ENCODE measurements at regions not wholly inside any gene's neighbourhood (a gene's known extent, or its start where the extent isn't known, plus 50 kb on each side); places are given as distances from the start of the nearest gene placed in this dataset.

DNA sequence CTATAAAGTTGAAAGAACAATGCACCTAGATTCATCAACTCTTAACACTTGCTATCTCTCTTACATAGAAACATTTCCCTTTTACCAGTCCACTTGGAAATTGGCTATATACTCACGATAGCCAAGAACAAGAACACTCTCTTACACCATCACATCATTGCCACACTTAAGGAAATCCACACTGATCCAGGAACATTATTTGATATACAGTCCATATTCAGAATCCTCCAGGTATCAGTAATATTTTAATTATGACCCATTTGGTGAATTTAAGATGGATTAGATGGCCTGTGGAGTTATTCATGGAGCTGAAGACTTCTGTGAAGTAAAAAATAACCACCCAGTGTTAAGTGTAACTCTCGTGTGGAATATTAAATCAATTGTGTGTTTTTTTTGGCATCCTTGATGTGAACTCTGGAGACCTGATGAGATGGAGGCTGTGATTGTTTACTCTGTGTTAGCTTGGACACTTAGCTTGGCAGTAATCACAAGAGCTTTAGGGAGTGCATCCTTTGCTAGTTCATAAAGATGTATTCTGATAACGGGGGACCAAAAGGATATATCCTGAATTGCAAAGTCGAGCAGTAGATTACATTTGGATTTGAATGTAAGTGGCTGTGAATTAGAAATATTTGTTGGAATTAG is 52.0 kb upstream of the ABL1 start:
- no peak for DNase-seq

DNA sequence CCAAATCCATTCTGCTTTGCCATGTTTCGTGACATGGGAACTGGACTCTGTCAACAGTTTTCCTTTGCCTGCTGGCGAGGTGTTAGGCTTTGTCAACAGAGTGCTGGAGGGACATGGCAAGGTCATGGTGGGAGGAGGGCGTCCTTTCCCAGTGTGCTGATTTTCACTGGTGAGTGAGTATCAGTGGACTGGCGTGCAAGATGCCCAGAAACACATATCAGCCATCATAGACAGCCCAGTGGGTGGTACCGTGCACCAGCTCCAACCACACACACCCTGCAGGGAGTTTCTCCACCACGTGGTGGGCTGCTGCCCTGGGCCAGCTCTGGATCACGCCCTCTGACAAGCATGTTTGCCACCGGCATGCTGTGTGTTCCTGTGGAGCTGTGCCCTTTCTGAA is 50.0 kb upstream of the ABL1 start:
- no peak for DNase-seq
